Activated T-cell treated with anti-CD3 and anti-CD28 coated beads, Interleukin-2, amount 50 U/mL, for 1 hour (primary cell): ENCODE measurements at regions not wholly inside any gene's neighbourhood (a gene's known extent, or its start where the extent isn't known, plus 50 kb on each side); places are given as distances from the start of the nearest gene placed in this dataset.

Experiments used
- DNase-seq: peaks from one replicate; pipeline ENCODE4 v3.0.0-alpha.2; 2020

DNA sequence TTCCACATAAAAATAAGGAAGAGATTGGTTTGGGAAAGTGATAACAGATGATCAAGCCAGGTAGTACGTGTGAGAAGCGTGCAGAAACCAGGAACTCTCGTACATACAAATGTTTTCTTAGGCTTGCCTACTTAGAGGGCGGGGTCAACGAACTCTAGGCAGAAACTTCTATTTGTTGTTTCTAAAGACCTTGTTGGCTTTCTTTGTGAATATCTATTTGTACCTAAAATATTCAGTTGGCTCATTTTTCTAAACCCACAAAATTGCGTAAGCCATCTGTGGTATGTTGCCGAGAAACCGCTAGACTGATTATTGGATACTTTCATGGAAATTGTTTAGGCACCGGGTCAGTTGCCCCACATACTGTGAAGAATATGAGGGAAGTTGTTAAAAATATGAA is 458.5 kb downstream of the MAT2B start:
- no peak for DNase-seq

GRCh38 chr5:163964671-163965070 is 459.3 kb downstream of the MAT2B start:
- DNase-seq, result no peak

- DNase-seq, result no peak
Measured at GRCh38 chr5:163967268-163967667, 461.8 kb downstream of the MAT2B start.

GRCh38 chr5:163968651-163969050 is 463.2 kb downstream of the MAT2B start:
- no peak for DNase-seq

GRCh38 chr5:163976696-163977095 is 471.3 kb downstream of the MAT2B start:
- no peak for DNase-seq

GRCh38 chr5:163978897-163979296 is 473.5 kb downstream of the MAT2B start:
- DNase-seq, result no peak

DNA sequence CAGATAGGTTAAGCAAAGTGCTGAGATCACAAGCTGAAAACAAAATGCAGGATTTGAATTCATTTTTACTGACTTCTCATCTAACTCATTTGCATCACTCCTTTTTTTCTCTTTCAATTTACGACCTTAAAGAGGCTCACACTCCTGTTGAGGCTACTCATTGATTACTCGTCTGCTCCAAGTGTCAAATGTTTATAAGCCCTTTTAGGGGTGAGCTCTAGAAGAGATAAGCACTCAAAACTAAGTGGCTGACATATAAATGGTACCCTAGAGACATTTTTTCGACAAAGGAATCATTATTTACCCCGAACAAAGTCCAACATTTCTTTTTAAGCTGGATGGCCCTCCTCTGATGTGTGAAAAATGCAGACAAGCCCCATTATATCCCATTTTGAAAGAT is 483.1 kb downstream of the MAT2B start:
- DNase-seq, result no peak

- DNase-seq, result no peak
Measured at GRCh38 chr5:163993126-163993525, 487.7 kb downstream of the MAT2B start.

- no peak for DNase-seq
Measured at GRCh38 chr5:163995206-163995605, 489.8 kb downstream of the MAT2B start.

DNA sequence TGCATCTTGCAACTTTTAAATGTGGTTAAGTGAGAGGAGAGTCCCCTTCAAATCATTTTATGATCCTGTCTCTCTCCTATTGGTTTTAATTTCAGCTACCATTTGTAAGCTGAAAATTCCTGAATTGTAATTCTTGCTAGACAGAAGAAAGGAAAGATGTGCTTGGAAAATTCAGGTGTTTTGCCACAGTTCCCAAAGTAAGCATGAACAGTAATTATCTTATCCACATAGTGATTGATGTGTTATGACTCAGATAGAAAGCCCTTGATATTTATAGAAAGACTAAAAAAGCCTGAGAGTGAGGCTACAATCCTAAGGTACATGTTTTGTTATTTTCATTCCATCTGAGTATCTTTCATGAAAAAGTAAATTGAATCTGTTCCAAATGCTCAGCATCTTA is 492.5 kb downstream of the MAT2B start:
- DNase-seq, result no peak

DNA sequence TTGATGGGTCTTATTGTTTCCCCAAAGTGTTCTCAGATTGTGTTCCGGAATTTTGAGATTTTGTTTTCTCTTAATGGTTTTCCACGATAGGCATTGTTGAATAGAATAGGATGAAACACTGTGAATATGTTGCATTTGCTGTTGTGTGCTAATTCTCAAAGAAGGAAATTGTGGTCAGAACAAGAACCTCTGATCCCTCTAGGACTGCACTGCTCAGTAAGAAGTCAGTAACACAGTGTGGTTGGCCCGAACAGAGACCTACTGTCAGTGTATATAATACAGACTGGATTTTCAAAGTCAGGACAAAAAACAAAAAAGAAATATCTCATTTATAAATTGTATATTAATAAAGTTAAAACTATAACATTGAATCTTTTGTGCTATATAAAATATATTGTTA is 494.8 kb downstream of the MAT2B start:
- no peak for DNase-seq

DNA sequence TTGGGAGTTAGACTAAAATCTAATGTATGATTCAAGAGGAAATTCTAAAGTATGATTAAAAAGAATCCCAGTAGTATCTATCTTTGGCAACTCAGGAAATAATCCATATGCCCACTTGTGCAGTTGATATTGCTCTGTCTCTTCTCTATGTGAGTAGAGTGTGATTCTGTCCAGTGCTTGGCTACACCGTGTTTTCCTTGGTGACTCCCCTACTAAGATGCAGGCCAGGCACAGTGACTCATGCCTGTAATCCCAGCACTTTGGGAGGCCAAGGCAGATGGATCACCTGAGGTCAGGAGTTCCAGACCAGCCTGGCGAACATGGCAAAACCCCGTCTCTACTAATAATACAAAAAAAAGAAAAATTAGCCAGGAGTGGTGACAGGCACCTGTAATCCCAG is 495.4 kb downstream of the MAT2B start:
- DNase-seq, result no peak

GRCh38 chr5:164002214-164002613 is 496.8 kb downstream of the MAT2B start:
- no peak for DNase-seq

- DNase-seq, result no peak
Measured at GRCh38 chr5:164002628-164003027, 497.2 kb downstream of the MAT2B start.

GRCh38 chr5:164005071-164005470 is 499.7 kb downstream of the MAT2B start:
- no peak for DNase-seq

DNA sequence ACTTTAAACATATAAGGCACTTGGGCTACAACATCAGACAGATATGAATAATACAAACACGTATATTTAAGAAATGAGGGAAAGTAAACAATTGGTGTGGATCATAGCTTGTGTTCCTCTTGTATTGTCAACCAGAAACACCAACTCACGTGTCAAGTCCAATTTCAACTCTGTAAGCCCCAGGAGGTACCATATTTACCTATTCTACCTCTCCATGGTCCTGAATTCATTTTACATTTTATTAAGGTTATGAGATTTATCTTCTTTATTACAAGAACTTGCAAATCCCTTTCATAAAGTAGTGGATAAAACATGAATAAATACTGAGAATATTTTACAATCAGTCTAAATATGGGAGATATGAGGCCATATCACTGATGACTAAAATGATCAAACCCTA is 501.6 kb downstream of the MAT2B start:
- DNase-seq, result no peak

GRCh38 chr5:164009621-164010020 is 504.2 kb downstream of the MAT2B start:
- DNase-seq, result no peak

DNA sequence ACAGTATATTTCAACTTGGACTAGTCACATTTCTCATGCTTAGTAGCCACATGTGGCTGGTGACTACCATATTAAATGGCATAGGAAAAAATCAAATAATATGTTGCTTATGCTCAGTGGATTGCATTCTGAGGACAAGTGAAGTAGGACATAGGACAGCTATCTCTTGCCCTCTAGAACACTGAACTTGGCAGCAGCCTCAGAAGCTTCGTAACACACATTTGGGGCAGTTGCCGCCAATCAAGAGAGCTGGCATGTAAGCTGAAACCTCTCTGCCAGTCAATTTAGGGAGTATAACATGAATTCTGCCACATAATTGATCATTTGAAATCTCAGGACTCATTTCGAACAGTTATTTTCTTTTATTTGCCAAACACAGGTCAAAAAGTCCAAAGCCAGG is 505.5 kb downstream of the MAT2B start:
- no peak for DNase-seq

DNA sequence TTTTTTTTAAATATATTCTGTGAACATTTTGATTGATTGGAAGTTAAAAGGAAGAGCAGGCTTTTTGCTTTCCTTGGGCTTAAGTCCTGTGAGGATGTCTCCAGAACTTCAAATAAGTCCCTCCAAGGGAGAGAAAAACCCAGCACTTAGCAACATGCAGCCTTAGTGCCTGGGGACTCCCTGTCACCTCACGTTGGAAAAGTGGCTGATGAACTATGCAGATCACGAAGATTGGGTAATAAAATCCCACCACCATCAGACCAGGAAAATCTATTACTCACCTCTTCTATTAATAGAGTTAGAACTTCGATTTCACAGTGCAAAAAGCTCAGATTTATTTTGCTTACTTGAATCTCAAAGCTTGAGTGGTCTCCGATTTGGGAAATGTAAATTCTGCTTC is 507.0 kb downstream of the MAT2B start:
- no peak for DNase-seq

DNA sequence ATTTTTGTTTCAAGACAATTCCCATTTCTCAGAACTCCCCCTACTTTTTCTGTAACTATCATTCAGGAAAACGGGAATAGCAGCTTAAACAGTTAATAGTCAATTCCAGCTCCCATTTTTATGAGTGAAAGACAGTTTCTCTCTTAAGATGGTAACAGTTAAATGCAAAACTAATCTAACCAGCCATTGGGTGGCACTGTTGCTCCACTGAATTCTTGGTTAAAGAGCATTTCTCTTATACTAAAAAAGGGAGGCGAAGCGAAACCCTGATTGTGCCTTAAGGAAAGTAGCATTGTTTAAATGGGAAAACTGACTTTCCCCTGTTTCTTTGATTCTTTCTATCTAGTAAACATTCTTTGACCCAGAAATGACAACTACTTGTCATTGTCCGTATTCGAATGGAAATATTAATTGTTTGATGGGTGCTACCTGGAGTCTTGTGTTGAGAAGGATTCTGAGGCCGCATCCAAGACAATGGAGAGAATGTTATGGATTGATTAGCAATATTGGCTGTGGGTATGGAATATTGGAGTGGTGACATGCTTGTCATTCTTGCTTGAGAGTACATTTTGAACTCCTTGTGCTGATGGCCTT is 507.8 kb downstream of the MAT2B start:
- DNase-seq, result no peak

DNA sequence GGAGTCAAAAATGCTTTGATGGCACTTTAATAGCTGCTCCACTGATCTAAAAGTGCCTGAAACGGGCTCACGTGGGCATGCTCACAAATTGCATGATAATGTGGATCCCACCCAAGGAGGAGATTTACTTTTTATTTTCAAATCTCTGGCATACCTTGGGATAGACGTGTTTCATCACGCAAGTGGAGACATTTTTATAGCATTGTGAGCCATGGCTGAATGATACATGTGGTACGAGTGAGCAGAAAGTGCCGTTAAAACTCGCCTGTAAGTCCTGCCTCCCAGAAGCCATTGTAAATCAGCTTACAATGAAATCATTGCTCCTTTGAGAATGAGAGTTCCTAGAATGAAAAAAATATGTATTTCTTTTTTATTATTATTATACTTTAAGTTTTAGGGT is 514.7 kb downstream of the MAT2B start:
- DNase-seq, result no peak

DNA sequence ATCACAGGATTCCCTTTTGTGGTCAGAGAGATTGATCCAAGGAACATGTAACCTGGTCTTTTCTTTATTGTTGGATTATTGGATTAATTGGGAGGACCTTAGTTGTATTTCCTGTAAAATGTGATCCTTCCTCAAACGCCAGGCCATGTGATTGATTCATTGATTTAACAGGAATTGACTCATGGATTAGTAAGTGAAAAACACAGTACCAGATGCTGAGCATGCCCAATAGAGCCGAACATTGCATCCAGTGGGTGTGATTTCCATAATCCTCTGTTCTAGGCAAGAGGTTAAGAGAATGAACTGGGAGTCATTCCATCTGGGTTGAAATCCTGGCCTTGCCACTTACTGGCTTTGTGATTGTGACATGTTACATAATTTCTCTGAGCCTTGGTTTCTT is 522.3 kb downstream of the MAT2B start:
- DNase-seq, result no peak

DNA sequence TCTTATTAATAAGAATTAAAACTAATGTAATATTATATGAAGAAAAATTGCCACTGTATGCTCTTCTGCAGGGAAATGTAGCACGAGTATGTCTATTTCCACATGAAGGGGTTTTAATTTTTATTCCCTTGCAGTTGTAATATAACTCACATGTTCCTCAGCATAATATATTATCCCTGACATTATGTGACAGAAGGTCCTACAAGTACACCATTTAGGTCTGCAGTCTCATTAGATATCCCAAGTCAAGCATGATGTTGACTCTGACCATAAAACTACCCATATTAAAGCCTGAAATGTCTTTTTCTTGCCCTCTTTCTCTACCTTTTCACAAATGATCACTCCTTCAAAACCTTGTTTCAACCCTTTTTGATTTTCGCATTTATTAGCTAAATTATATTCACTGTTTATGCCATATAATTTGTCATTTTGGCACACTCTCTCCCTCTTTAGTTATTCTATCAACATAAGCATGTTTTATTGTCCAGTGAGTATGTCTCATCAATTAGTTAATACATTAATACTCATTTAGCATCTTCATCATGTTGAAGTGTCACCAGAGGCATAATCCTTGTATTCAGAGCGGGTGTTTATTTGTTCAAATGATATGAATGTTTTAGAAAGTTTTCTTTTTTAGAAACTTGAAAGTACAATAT is 532.8 kb downstream of the MAT2B start:
- DNase-seq, result no peak

GRCh38 chr5:164041105-164041504 is 535.7 kb downstream of the MAT2B start:
- DNase-seq, result no peak

DNA sequence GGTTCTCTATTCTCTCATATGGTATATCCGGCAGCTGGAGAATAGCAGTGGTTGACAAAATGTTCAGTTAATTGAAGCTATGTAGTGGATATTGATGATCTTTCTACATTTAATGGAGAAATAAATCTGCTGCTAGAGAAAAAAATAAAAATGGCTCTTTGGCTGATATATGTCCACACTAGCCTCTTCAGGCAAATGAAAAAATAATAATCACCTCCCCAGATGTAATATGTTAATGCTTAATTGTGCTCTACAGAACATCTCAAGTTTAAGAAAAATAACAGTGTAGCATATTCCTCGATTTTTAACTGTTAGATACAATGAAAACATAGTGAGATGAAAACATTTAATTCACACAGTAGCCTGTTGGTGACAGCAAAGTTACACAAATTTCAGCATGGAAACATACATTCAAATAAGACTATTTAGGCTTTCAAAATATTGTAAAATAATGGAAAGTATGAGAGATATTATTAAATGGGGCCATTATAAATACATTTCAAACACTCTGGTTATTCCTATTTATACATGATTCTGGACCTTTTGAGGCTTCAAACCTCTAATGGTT is 543.0 kb downstream of the MAT2B start:
- DNase-seq, result no peak
